Smooth muscle cell (in vitro differentiated cells): ENCODE measurements at regions not wholly inside any gene's neighbourhood (a gene's known extent, or its start where the extent isn't known, plus 50 kb on each side); places are given as distances from the start of the nearest gene placed in this dataset.

ENCODE experiments used
- DNase-seq: peaks from one replicate; lab custom pipeline; 2025; ENCODE audit not compliant: unreplicated experiment; lab: John Stamatoyannopoulos, UW
- H2AFZ ChIP-seq: fragments of 200-600 bp; sonication (generic); 2 replicates; pipeline ENCODE4 v1.6.0; 2016; ENCODE audit warnings: antibody characterized with exemption, low read depth, mild to moderate bottlenecking
- H3F3A ChIP-seq: fragments of 200-600 bp; sonication (generic); 2 replicates; pipeline ENCODE4 v1.6.0; 2017; ENCODE audit warnings: antibody characterized with exemption, low read depth
- H3K27ac ChIP-seq: fragments of 200-600 bp; sonication (generic); 2 replicates; pipeline ENCODE4 v1.5.1; 2016; ENCODE audit warnings: low read depth, mild to moderate bottlenecking
- H3K27me3 ChIP-seq: fragments of 200-600 bp; sonication (generic); 2 replicates; pipeline ENCODE4 v1.6.1; 2016; ENCODE audit warnings: low read depth, mild to moderate bottlenecking
- H3K36me3 ChIP-seq: fragments of 200-600 bp; sonication (generic); 2 replicates; pipeline ENCODE4 v1.5.1; 2016; ENCODE audit warnings: low read depth
- H3K4me1 ChIP-seq: fragments of 200-600 bp; sonication (generic); 2 replicates; pipeline ENCODE4 v1.5.1; 2016; ENCODE audit warnings: low read depth
- H3K4me2 ChIP-seq: fragments of 200-600 bp; sonication (generic); 2 replicates; pipeline ENCODE4 v1.6.0; 2016; ENCODE audit warnings: mild to moderate bottlenecking
- H3K4me3 ChIP-seq: fragments of 200-600 bp; sonication (generic); 2 replicates; pipeline ENCODE4 v1.5.1; 2016; ENCODE audit warnings: mild to moderate bottlenecking
- H3K79me2 ChIP-seq: fragments of 200-600 bp; sonication (generic); 2 replicates; pipeline ENCODE4 v1.6.0; 2016; ENCODE audit warnings: low read depth, mild to moderate bottlenecking
- H3K9ac ChIP-seq: fragments of 200-600 bp; sonication (generic); 2 replicates; pipeline ENCODE4 v1.6.0; 2016; ENCODE audit warnings: low read depth
- H3K9me3 ChIP-seq: fragments of 200-600 bp; sonication (generic); replicated peaks from 2 replicates; pipeline ENCODE4 v1.5.1; 2016; ENCODE audit warnings: low read depth
- H4K20me1 ChIP-seq: fragments of 200-600 bp; sonication (generic); 2 replicates; pipeline ENCODE4 v1.6.0; 2016; ENCODE audit warnings: low read depth
- WGBS: methylation state at CpG from one replicate; pipeline ENCODE4 v1.1.7; 2016; ENCODE audit warnings: low lambda C conversion rate; 5-methylcytosine and 5-hydroxymethylcytosine counted together
- TF ChIP-seq, protein P1 (sequence below): fragments of 200-600 bp; sonication (generic); IDR thresholded peaks from 2 replicates; pipeline ENCODE4 v1.5.1; 2017; ENCODE audit warnings: borderline replicate concordance, mild to moderate bottlenecking, antibody characterized with exemption; ENCODE audit not compliant: insufficient read depth, poor library complexity, severe bottlenecking

DNA sequence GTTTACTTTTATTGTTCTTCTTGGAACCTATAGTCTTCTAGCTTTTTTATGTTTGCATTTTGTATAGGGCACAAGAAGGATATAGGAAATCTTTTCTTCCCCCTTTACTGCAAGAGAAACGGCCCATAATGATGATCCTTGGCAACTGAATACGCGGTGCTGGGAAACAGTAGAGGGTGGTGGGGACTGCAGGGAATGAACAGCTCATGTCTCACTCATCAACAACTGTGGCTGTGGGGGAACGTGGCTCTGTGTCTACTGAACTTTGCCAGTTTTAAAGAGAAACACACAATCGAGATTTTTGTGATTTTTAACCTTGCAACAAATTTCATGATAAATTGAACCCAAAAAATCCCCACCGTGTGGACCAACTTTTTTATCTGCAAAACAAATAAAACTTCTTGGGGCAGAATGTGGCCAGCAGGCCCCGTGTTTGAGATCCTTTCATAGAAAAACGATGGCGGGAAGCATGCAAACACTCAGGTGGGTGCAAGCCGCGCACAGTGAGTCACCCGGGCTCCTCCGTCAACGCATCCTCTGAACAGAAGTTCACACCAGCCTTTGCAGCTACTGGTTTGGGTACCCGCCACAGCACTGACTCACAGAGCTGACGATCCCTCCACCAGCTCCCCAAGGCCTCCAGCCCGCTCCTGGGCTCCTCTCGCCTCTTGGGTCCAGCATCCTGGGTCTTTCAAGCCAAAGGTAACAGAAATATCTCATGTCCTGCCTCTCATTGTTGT lies 149.3 kb downstream of the COL6A3 start:
- 61% methylated on average over 18 of the region's 18 CpGs for WGBS
- Histone ChIP-seq H3K27ac (peak overlapping the region; percentile 98), H4K20me1 (no peaks in the 10 kb centered on the region), H3K4me2 (peak overlapping the region; percentile 35), H3K4me3 (no peak overlapping the region), H3K79me2 (no peaks in the 10 kb centered on the region), H3K9me3 (no peaks in the 10 kb centered on the region), H2AFZ (no peak overlapping the region), H3K27me3 (no peaks in the 10 kb centered on the region), H3K9ac (no peak overlapping the region), H3K36me3 (no peaks in the 10 kb centered on the region), H3F3A (peaks cover 19% of the 10 kb centered on the region), H3K4me1 (peaks cover 8% of the 10 kb centered on the region)
- TF ChIP-seq, protein P1, sequence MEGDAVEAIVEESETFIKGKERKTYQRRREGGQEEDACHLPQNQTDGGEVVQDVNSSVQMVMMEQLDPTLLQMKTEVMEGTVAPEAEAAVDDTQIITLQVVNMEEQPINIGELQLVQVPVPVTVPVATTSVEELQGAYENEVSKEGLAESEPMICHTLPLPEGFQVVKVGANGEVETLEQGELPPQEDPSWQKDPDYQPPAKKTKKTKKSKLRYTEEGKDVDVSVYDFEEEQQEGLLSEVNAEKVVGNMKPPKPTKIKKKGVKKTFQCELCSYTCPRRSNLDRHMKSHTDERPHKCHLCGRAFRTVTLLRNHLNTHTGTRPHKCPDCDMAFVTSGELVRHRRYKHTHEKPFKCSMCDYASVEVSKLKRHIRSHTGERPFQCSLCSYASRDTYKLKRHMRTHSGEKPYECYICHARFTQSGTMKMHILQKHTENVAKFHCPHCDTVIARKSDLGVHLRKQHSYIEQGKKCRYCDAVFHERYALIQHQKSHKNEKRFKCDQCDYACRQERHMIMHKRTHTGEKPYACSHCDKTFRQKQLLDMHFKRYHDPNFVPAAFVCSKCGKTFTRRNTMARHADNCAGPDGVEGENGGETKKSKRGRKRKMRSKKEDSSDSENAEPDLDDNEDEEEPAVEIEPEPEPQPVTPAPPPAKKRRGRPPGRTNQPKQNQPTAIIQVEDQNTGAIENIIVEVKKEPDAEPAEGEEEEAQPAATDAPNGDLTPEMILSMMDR: no peak
- no peak for DNase-seq

DNA sequence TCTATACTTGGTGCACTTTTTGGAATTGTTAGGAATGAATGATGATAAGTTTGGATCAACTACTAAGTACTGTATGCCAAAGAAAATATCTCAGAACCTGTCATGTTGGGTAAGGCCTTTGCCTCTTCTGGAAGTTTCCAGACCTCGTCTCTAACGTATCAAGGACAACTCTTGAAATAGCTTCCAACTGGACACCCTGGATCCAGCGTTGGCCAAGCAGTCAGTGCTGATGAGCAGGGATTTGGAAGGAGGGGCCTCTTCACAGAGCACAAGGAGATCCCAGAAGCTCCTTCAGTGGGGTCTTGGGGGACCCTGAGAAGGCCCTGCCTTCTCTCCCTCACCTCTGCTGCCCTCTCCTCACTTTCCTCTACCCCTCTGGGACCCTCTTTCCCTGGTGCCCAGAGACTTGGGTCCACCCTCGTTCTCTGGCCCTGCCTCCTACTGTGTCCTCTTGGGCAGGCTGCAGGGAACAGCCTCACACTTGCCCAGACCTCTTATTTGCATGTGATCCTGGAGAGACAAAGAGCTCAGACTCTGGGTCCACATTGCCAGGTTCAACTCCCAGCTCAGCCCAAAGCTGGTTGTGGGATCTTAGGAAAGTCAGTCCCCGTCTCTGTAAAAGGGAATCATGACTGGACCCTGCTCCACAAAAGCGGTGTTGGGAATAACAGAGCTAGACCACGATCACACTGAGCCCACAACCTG lies 145.8 kb downstream of the COL6A3 start:
- H3K9ac ChIP-seq: no peak overlapping the region
- H3K4me1 ChIP-seq: peaks cover 16% of the 10 kb centered on the region
- H3K27me3 ChIP-seq: no peaks in the 10 kb centered on the region
- no peaks in the 10 kb centered on the region for H3K79me2 ChIP-seq
- no peak overlapping the region for H3K4me2 ChIP-seq
- TF ChIP-seq, protein P1: no peak
- 95% methylated on average over 7 of the region's 7 CpGs for WGBS
- H3K4me3 ChIP-seq: no peak overlapping the region
- peak overlapping the region; percentile 91 for H3K27ac ChIP-seq
- H2AFZ ChIP-seq: no peak overlapping the region
- peaks cover 18% of the 10 kb centered on the region for H3F3A ChIP-seq
- H3K9me3 ChIP-seq: no peaks in the 10 kb centered on the region
- H4K20me1 ChIP-seq: no peaks in the 10 kb centered on the region
- no peaks in the 10 kb centered on the region for H3K36me3 ChIP-seq
- DNase-seq: no peak

DNA sequence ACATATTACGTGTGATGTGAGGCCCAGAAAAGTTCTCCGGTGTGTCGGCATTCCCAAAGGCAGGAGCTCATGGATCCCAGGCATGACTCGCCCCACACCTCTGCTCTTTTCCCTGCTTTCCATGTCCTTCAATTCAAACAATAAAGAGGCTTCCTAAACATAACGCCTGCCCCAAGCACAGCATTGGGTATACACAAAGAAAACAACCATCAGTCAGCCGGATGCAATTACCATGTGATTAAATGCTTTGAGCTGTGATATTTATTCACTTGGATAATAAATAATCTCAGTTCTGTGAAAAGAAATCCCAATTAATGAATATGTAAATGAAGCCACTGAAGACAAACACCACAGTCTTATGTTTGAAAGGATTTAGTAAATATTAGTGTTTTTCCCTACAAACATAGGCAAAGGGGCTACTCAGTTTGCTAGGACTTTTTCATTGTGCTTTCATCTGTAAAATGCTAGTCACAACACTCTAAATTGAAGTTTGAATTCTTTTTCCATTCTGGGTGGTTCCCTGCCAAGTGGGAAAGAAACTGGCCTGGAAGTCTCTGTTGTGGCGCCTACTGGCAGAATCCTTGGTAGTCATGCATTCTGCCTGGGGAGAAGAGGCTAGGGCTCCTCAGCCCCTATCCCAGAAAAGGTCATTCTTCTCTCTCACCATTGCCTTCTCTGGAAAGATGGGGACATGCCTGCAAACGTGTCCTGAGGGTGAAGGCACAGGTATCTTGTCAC lies 144.7 kb downstream of the COL6A3 start:
- no peak overlapping the region for H3K9ac ChIP-seq
- DNase-seq: no peak
- H3K79me2 ChIP-seq: no peaks in the 10 kb centered on the region
- H4K20me1 ChIP-seq: no peaks in the 10 kb centered on the region
- H3K4me2 ChIP-seq: no peak overlapping the region
- no peaks in the 10 kb centered on the region for H3K9me3 ChIP-seq
- no peak overlapping the region for H2AFZ ChIP-seq
- H3K27me3 ChIP-seq: no peaks in the 10 kb centered on the region
- H3K4me3 ChIP-seq: no peak overlapping the region
- TF ChIP-seq, protein P1: no peak
- 71% methylated on average over 8 of the region's 8 CpGs for WGBS
- peaks cover 12% of the 10 kb centered on the region for H3K4me1 ChIP-seq
- peak overlapping the region; percentile 91 for H3K27ac ChIP-seq
- peaks cover 7% of the 10 kb centered on the region for H3F3A ChIP-seq
- no peaks in the 10 kb centered on the region for H3K36me3 ChIP-seq
